Peyer's patch (tissue), 4 donors: ENCODE measurements at regions not wholly inside any gene's neighbourhood (a gene's known extent, or its start where the extent isn't known, plus 50 kb on each side); places are given as distances from the start of the nearest gene placed in this dataset.

Experiments used
- DNase-seq, 3 donors: peaks; one replicate each; pipeline ENCODE4 v3.0.0-alpha.2; 2017 to 2019
- H3K27ac ChIP-seq, 4 donors: fragments of 200-600 bp; sonication (generic); one replicate each; pipeline ENCODE4 v1.5.1; 2016 to 2019
- H3K27me3 ChIP-seq, 2 donors: fragments of 200-600 bp; sonication (generic); one replicate each; pipeline ENCODE4 v1.5.1; 2019
- H3K36me3 ChIP-seq, 3 donors: fragments of 200-600 bp; sonication (generic); one replicate each; pipeline ENCODE4 v1.5.1; 2016 to 2019
- H3K4me1 ChIP-seq, 4 donors: fragments of 200-600 bp; sonication (generic); one replicate each; pipeline ENCODE4 v1.5.1; 2016 to 2019
- H3K4me3 ChIP-seq, 4 donors: fragments of 200-600 bp; sonication (generic); 1 replicate in 3 of 4; 2 replicates in 1 of 4; pipeline ENCODE4 v1.5.1; 2016 to 2019; ENCODE audit warnings: mild to moderate bottlenecking in 1 of 4
- H3K9me3 ChIP-seq, 4 donors: fragments of 200-600 bp; sonication (generic); one replicate each; pipeline ENCODE4 v1.5.1; 2016 to 2019; ENCODE audit warnings: mild to moderate bottlenecking in 1 of 4
- POLR2A ChIP-seq, 2 donors: fragments of 450-650 bp; IDR thresholded peaks; one replicate each; pipeline ENCODE4 v1.5.1; 2017; ENCODE audit warnings: antibody characterized with exemption in 2 of 2, mild to moderate bottlenecking in 2 of 2, moderate library complexity in 2 of 2
- TF ChIP-seq, protein P1 (sequence below), 6 experiments: fragments of 450-650 bp in 4 of 6; fragments of 200-600 bp in 2 of 6; sonication (generic) in 1 of 6; IDR thresholded peaks; one replicate each; pipeline ENCODE4 v1.5.1; 2017 to 2019; ENCODE audit warnings: antibody characterized with exemption in 6 of 6, mild to moderate bottlenecking in 3 of 6, moderate library complexity in 1 of 6

DNA sequence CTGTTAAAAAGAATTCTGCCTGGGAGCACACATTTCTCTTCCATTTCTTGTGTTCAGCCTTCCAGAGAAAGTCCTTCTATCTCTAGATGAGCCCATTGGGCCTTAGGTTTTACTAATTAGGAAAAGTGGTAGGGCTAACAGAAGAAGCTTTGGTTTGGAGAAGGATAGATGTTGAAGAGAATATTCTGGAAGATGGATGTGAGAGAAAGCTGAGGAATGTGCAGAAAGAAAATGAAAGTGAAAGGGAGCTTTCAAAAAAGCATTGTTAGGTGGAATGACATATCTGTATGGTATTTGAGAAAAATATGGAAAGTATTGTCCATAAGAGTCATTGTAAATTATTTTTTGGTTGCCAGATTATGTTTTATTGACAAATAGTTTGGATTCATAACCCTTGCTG is 474.8 kb upstream of the SLIT2 start:
- Histone ChIP-seq H3K4me1 (no peaks in the 10 kb centered on the region), H3K36me3 (no peaks in the 10 kb centered on the region), H3K27ac (no peak overlapping the region), H3K27me3 (no peaks in the 10 kb centered on the region), H3K9me3 (no peaks in the 10 kb centered on the region), H3K4me3 (no peak overlapping the region)
- DNase-seq = no peak
- TF ChIP-seq, protein P1, sequence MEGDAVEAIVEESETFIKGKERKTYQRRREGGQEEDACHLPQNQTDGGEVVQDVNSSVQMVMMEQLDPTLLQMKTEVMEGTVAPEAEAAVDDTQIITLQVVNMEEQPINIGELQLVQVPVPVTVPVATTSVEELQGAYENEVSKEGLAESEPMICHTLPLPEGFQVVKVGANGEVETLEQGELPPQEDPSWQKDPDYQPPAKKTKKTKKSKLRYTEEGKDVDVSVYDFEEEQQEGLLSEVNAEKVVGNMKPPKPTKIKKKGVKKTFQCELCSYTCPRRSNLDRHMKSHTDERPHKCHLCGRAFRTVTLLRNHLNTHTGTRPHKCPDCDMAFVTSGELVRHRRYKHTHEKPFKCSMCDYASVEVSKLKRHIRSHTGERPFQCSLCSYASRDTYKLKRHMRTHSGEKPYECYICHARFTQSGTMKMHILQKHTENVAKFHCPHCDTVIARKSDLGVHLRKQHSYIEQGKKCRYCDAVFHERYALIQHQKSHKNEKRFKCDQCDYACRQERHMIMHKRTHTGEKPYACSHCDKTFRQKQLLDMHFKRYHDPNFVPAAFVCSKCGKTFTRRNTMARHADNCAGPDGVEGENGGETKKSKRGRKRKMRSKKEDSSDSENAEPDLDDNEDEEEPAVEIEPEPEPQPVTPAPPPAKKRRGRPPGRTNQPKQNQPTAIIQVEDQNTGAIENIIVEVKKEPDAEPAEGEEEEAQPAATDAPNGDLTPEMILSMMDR (IDR thresholded peaks at IDR 0.05) = no peak
- TF ChIP-seq POLR2A (IDR thresholded peaks at IDR 0.05) = no peak

DNA sequence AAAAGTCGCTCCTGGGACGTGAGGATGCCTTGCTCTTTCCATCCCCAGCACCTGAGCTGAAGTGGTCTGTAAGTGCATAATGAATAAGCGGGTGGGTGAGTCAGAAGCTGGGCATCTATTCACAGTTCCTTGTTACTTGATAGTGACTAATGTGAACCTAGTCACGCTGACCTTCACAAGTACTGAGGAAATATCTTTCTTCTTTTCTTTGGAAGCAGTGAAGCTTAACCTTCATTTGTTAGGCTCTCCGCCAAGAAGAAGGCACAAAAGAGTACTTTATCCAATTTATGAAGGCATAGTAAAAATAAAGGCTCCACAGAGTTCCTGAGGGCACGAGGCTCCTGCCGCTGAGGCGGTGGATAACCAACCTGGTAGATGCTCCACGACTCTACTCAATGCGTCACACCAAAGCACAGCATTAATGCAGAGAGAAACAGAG is 475.7 kb upstream of the SLIT2 start:
- no peaks in the 10 kb centered on the region for H3K36me3 ChIP-seq
- H3K4me3 ChIP-seq = no peak overlapping the region
- H3K27me3 ChIP-seq = no peaks in the 10 kb centered on the region
- no peak for DNase-seq
- H3K9me3 ChIP-seq = no peaks in the 10 kb centered on the region
- TF ChIP-seq, protein P1 (IDR thresholded peaks at IDR 0.05) = no peak
- TF ChIP-seq POLR2A (IDR thresholded peaks at IDR 0.05) = no peak
- H3K27ac ChIP-seq = no peak overlapping the region
- no peaks in the 10 kb centered on the region for H3K4me1 ChIP-seq

- Histone ChIP-seq H3K27me3 (no peaks in the 10 kb centered on the region), H3K36me3 (no peaks in the 10 kb centered on the region), H3K4me3 (no peak overlapping the region), H3K4me1 (no peaks in the 10 kb centered on the region), H3K9me3 (no peaks in the 10 kb centered on the region), H3K27ac (no peak overlapping the region)
- DNase-seq = no peak
- TF ChIP-seq, protein P1 (IDR thresholded peaks at IDR 0.05) = no peak
- TF ChIP-seq POLR2A (IDR thresholded peaks at IDR 0.05) = no peak
These were observed 476.9 kb upstream of the SLIT2 start for GRCh38 chr4:19774690-19775256.

GRCh38 chr4:19772581-19772980 is 479.1 kb upstream of the SLIT2 start:
- H3K4me1 ChIP-seq = no peaks in the 10 kb centered on the region
- H3K27ac ChIP-seq = no peak overlapping the region
- TF ChIP-seq, protein P1 (IDR thresholded peaks at IDR 0.05) = no peak
- no peak for TF ChIP-seq POLR2A (IDR thresholded peaks at IDR 0.05)
- no peak overlapping the region for H3K4me3 ChIP-seq
- no peaks in the 10 kb centered on the region for H3K27me3 ChIP-seq
- DNase-seq = no peak
- H3K36me3 ChIP-seq = no peaks in the 10 kb centered on the region
- no peaks in the 10 kb centered on the region for H3K9me3 ChIP-seq

GRCh38 chr4:19756661-19757060 is 495.0 kb upstream of the SLIT2 start:
- H3K4me1 ChIP-seq = no peaks in the 10 kb centered on the region
- no peak for DNase-seq
- H3K36me3 ChIP-seq = no peaks in the 10 kb centered on the region
- no peak overlapping the region for H3K27ac ChIP-seq
- no peak overlapping the region for H3K4me3 ChIP-seq
- H3K27me3 ChIP-seq = no peaks in the 10 kb centered on the region
- no peaks in the 10 kb centered on the region for H3K9me3 ChIP-seq
- TF ChIP-seq, protein P1 (IDR thresholded peaks at IDR 0.05) = no peak
- no peak for TF ChIP-seq POLR2A (IDR thresholded peaks at IDR 0.05)

GRCh38 chr4:19752599-19752998 is 499.1 kb upstream of the SLIT2 start:
- Histone ChIP-seq H3K4me1 (no peaks in the 10 kb centered on the region), H3K27me3 (no peaks in the 10 kb centered on the region), H3K9me3 (no peaks in the 10 kb centered on the region), H3K27ac (no peak overlapping the region), H3K36me3 (no peaks in the 10 kb centered on the region), H3K4me3 (no peak overlapping the region)
- DNase-seq = no peak
- TF ChIP-seq, protein P1 (IDR thresholded peaks at IDR 0.05) = no peak
- TF ChIP-seq POLR2A (IDR thresholded peaks at IDR 0.05) = no peak
